Activated gamma-delta T cell treated with anti-CD3 and anti-CD28 coated beads, Interleukin-2, amount 50 U/mL, for 16 hours (primary cell): ENCODE measurements at regions not wholly inside any gene's neighbourhood (a gene's known extent, or its start where the extent isn't known, plus 50 kb on each side); places are given as distances from the start of the nearest gene placed in this dataset.

ENCODE experiments used
- DNase-seq: peaks from one replicate; pipeline ENCODE4 v3.0.0-alpha.2; 2020; ENCODE audit warnings: low read depth

- no peak for DNase-seq
These were observed 194.5 kb downstream of the PHETA1 start for GRCh38 chr12:111174251-111174960.

- no peak for DNase-seq
These were observed 195.1 kb downstream of the PHETA1 start for GRCh38 chr12:111173836-111174235.

- no peak for DNase-seq
These were observed 195.5 kb downstream of the PHETA1 start for GRCh38 chr12:111173391-111173790.

- no peak for DNase-seq
These were observed 196.1 kb downstream of the PHETA1 start for GRCh38 chr12:111172786-111173185.

- no peak for DNase-seq
These were observed 197.1 kb downstream of the PHETA1 start for GRCh38 chr12:111171832-111172231.

GRCh38 chr12:111171345-111171744 lies 197.6 kb downstream of the PHETA1 start:
- no peak for DNase-seq

- DNase-seq, result no peak
These were observed 198.4 kb downstream of the PHETA1 start for GRCh38 chr12:111170543-111170942.

GRCh38 chr12:111169456-111169855 lies 199.4 kb downstream of the PHETA1 start:
- DNase-seq, result no peak

GRCh38 chr12:111169032-111169431 lies 199.9 kb downstream of the PHETA1 start:
- no peak for DNase-seq

GRCh38 chr12:111168009-111168900 lies 200.6 kb downstream of the PHETA1 start:
- DNase-seq, result no peak

GRCh38 chr12:111166779-111167540 lies 201.9 kb downstream of the PHETA1 start:
- DNase-seq, result no peak

- DNase-seq, result no peak
These were observed 203.9 kb downstream of the PHETA1 start for GRCh38 chr12:111164833-111165525.

- no peak for DNase-seq
These were observed 205.5 kb downstream of the PHETA1 start for GRCh38 chr12:111163422-111163821.

GRCh38 chr12:111161898-111162297 lies 207.0 kb downstream of the PHETA1 start:
- no peak for DNase-seq

- no peak for DNase-seq
These were observed 208.3 kb downstream of the PHETA1 start for GRCh38 chr12:111160350-111161241.

GRCh38 chr12:111158992-111159391 lies 209.9 kb downstream of the PHETA1 start:
- no peak for DNase-seq

GRCh38 chr12:111157486-111157885 lies 211.4 kb downstream of the PHETA1 start:
- no peak for DNase-seq

GRCh38 chr12:111156304-111156703 lies 212.6 kb downstream of the PHETA1 start:
- no peak for DNase-seq

- DNase-seq, result no peak
These were observed 213.4 kb downstream of the PHETA1 start for GRCh38 chr12:111155521-111155920.

- no peak for DNase-seq
These were observed 213.9 kb downstream of the PHETA1 start for GRCh38 chr12:111155020-111155419.
